ENCODE measurements at regions not wholly inside any gene's neighbourhood (a gene's known extent, or its start where the extent isn't known, plus 50 kb on each side); places are given as distances from the start of the nearest gene placed in this dataset.

DNA sequence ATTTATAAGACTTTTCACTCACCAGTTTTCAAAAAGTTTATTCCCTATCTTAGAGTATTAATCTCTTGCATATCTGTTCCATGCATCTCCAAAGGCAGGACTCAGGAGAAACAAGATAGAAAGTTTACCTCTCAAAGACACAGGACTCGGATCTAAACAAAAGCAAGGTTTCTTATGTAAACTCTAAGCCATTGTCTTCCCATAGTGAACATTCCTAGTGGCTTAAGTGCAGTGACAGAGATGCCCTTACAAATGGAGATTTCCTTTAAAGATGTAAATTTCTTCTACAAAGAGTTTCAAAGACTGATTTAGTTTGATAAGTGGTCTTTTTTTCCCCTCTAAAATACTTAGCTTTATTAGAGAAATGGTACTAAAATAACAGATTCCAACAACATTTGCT is 209.8 kb downstream of the ACTR3B start:
- peaks cover 3% of the 10 kb centered on the region for H3K36me3 Mint-ChIP-seq (ENCODE audit: low read depth)
- TF ChIP-seq, protein P1, sequence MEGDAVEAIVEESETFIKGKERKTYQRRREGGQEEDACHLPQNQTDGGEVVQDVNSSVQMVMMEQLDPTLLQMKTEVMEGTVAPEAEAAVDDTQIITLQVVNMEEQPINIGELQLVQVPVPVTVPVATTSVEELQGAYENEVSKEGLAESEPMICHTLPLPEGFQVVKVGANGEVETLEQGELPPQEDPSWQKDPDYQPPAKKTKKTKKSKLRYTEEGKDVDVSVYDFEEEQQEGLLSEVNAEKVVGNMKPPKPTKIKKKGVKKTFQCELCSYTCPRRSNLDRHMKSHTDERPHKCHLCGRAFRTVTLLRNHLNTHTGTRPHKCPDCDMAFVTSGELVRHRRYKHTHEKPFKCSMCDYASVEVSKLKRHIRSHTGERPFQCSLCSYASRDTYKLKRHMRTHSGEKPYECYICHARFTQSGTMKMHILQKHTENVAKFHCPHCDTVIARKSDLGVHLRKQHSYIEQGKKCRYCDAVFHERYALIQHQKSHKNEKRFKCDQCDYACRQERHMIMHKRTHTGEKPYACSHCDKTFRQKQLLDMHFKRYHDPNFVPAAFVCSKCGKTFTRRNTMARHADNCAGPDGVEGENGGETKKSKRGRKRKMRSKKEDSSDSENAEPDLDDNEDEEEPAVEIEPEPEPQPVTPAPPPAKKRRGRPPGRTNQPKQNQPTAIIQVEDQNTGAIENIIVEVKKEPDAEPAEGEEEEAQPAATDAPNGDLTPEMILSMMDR (conservative IDR thresholded peaks at IDR 0.05): no peak
- no peak for DNase-seq (ENCODE audit: low read depth, low spot score)
- no peak overlapping the region for H3K27ac Mint-ChIP-seq (ENCODE audit: unreplicated experiment)
- peaks cover 11% of the 10 kb centered on the region for H3K9me3 Mint-ChIP-seq
- no peaks in the 10 kb centered on the region for H3K4me1 Mint-ChIP-seq
- H3K4me3 Mint-ChIP-seq: no peak overlapping the region
- no peaks in the 10 kb centered on the region for H3K27me3 Mint-ChIP-seq (ENCODE audit: low read depth)

DNA sequence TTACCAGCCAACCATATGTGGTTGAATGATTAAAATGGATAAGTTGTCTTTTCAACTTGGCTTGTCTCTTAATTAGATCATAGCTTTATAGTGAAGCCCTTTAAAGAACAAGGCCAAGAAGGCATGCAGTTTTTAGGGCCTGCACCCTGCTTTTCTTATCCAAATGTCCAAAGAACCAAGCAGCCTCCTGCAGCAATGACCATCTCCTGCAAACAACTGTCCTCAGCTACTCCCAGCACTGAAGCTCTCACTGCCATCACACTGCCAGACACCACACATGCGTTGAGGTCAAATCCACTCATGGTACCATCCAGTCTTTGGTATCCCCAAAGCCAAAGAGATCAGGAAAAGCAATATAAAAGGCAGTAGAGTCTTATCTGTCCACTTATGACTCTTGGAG is 210.3 kb downstream of the ACTR3B start:
- peaks cover 4% of the 10 kb centered on the region for H3K4me1 Mint-ChIP-seq
- no peak overlapping the region for H3K4me3 Mint-ChIP-seq
- no peaks in the 10 kb centered on the region for H3K27me3 Mint-ChIP-seq (ENCODE audit: low read depth)

DNA sequence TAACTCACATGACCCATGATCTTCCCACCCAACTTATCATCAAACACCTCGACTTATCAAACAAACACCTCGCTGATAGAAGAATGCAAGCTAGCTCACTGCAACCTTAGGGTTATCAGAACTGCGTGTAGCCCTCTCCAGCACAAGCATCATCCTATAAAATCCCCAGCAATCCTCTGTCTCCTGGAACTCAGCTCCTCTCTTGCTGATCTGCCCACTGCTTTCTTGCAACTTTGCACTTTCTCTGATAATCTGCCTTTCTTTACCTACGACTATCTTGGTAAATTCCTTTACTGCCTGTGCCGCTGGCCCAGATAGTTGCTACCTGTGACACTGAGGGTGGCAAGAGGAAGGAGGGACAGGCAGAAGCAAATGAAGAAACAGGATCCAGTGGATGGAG is 210.9 kb downstream of the ACTR3B start:
- H3K4me1 Mint-ChIP-seq: peaks cover 4% of the 10 kb centered on the region
- H3K4me3 Mint-ChIP-seq: no peak overlapping the region
- H3K27me3 Mint-ChIP-seq (ENCODE audit: low read depth): no peaks in the 10 kb centered on the region
- TF ChIP-seq, protein P1 (conservative IDR thresholded peaks at IDR 0.05): no peak
- no peak for DNase-seq (ENCODE audit: low read depth, low spot score)
- H3K27ac Mint-ChIP-seq (ENCODE audit: unreplicated experiment): no peak overlapping the region
- peaks cover 11% of the 10 kb centered on the region for H3K9me3 Mint-ChIP-seq
- H3K36me3 Mint-ChIP-seq (ENCODE audit: low read depth): peaks cover 3% of the 10 kb centered on the region

More for the DNA sequence above, 210.3 kb downstream of the ACTR3B start:
- Mint-ChIP-seq H3K9me3 (peaks cover 11% of the 10 kb centered on the region), H3K36me3 (ENCODE audit: low read depth) (peaks cover 3% of the 10 kb centered on the region), H3K27ac (ENCODE audit: unreplicated experiment) (no peak overlapping the region)
- TF ChIP-seq, protein P1 (conservative IDR thresholded peaks at IDR 0.05): no peak
- DNase-seq (ENCODE audit: low read depth, low spot score): no peak

DNA sequence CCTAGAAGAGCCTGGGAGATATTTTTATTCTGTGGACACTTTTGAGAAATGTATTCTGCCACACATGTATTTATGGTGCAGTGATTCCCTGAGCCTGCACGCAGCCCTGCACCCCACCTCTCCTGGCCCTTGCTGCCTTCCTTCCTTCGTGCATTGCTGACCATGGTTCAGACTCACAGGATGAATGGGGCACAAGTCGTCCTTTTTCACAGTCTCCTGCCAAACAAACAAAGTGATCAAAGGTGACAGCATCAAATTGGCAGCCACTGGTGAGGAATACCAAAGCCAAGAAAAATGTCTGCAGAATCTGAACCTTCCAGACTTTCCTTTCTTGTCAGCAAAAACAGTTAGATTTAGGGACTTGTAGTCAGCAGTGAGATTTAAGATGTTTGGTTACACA is 215.0 kb downstream of the ACTR3B start:
- Mint-ChIP-seq H3K4me3 (no peak overlapping the region), H3K4me1 (peaks cover 4% of the 10 kb centered on the region), H3K27ac (ENCODE audit: unreplicated experiment) (no peak overlapping the region), H3K27me3 (ENCODE audit: low read depth) (no peaks in the 10 kb centered on the region), H3K36me3 (ENCODE audit: low read depth) (peaks cover 3% of the 10 kb centered on the region), H3K9me3 (peaks cover 8% of the 10 kb centered on the region)
- TF ChIP-seq, protein P1 (conservative IDR thresholded peaks at IDR 0.05): no peak
- DNase-seq (ENCODE audit: low read depth, low spot score): no peak

DNA sequence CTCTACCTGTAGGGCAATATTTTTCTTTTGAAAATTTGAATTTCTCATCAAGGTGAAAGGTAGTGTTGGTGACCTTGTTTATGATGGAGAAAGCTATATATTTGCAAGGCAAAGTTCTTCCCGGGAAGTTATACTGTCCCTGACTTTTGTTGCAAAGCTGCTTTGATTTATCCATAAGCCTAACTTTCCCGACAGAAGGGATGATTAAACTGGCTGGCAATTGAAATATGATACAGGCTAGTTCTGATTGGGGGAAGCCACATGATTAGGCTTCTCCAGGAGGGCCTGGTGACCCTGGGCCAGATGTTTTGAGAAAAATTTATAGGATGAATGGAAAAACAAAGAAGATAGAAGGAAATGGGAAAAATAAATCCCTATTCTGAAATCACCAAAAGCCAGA is 215.5 kb downstream of the ACTR3B start:
- TF ChIP-seq, protein P1 (conservative IDR thresholded peaks at IDR 0.05): no peak
- no peak overlapping the region for H3K4me3 Mint-ChIP-seq
- H3K4me1 Mint-ChIP-seq: peaks cover 4% of the 10 kb centered on the region
- H3K9me3 Mint-ChIP-seq: peaks cover 4% of the 10 kb centered on the region
- H3K36me3 Mint-ChIP-seq (ENCODE audit: low read depth): no peaks in the 10 kb centered on the region
- H3K27ac Mint-ChIP-seq (ENCODE audit: unreplicated experiment): no peak overlapping the region
- no peaks in the 10 kb centered on the region for H3K27me3 Mint-ChIP-seq (ENCODE audit: low read depth)
- no peak for DNase-seq (ENCODE audit: low read depth, low spot score)

DNA sequence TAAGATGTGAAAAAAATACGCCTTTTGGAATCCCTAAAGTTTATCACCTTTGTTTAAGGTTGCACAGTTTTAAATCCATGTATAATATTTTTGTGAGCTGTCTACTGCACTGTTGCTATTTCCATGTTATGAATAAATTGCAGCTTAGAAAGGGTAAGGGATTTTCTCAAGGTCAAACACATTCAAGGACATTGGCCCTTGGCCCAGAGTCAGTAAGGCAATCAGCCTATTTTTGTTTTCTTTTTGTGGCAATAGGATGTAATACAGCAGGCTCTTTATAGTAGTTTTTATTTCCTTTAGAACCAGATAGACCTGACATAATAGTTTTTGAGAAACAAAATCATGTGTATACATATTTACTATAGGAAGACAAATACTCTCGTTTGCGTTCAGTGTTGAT is 219.8 kb downstream of the ACTR3B start:
- peaks cover 2% of the 10 kb centered on the region for H3K27me3 Mint-ChIP-seq (ENCODE audit: low read depth)
- TF ChIP-seq, protein P1 (conservative IDR thresholded peaks at IDR 0.05): no peak
- peaks cover 4% of the 10 kb centered on the region for H3K4me1 Mint-ChIP-seq

More for the DNA sequence above, 219.8 kb downstream of the ACTR3B start:
- no peak overlapping the region for H3K27ac Mint-ChIP-seq (ENCODE audit: unreplicated experiment)
- DNase-seq (ENCODE audit: low read depth, low spot score): no peak
- no peaks in the 10 kb centered on the region for H3K36me3 Mint-ChIP-seq (ENCODE audit: low read depth)
- H3K4me3 Mint-ChIP-seq: no peak overlapping the region
- no peaks in the 10 kb centered on the region for H3K9me3 Mint-ChIP-seq
